ENCODE measurements at regions not wholly inside any gene's neighbourhood (a gene's known extent, or its start where the extent isn't known, plus 50 kb on each side); places are given as distances from the start of the nearest gene placed in this dataset.

DNA sequence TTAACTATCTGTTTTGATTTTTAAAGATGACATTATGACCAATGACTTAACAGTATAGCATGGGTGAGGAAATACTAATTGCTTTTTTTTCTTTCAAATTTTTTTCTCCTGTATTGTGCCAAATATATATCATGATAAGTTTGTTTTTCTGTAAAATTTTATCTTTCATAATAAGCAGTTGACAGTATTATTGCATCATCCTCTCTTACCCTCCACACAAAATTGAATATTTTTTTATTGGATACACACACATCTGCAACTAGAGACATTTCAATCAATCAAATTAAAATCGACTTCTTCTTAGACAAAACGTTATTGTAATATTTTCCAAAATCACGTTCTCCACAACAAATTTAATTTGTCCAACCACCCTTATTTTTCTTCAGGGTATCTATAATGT, 330.4 kb upstream of the BRINP3 start (continued):
- TF ChIP-seq, protein P1, sequence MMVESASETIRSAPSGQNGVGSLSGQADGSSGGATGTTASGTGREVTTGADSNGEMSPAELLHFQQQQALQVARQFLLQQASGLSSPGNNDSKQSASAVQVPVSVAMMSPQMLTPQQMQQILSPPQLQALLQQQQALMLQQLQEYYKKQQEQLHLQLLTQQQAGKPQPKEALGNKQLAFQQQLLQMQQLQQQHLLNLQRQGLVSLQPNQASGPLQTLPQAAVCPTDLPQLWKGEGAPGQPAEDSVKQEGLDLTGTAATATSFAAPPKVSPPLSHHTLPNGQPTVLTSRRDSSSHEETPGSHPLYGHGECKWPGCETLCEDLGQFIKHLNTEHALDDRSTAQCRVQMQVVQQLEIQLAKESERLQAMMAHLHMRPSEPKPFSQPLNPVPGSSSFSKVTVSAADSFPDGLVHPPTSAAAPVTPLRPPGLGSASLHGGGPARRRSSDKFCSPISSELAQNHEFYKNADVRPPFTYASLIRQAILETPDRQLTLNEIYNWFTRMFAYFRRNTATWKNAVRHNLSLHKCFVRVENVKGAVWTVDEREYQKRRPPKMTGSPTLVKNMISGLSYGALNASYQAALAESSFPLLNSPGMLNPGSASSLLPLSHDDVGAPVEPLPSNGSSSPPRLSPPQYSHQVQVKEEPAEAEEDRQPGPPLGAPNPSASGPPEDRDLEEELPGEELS (CRISPR knock-in tag; IDR thresholded peaks at IDR 0.05) = no peak
- TF ChIP-seq ESRRA (CRISPR knock-in tag; IDR thresholded peaks at IDR 0.05; ENCODE audit: borderline replicate concordance) (no peak), FOXJ3 (CRISPR knock-in tag; IDR thresholded peaks at IDR 0.05; ENCODE audit: borderline replicate concordance) (no peak), PRRX2 (CRISPR knock-in tag; IDR thresholded peaks at IDR 0.05) (no peak), ZNF232 (CRISPR knock-in tag; IDR thresholded peaks at IDR 0.05) (no peak), SMAD3 (CRISPR knock-in tag; IDR thresholded peaks at IDR 0.05; ENCODE audit: borderline replicate concordance) (no peak), ZMAT4 (CRISPR knock-in tag; IDR thresholded peaks at IDR 0.05) (no peak), ZNF317 (CRISPR knock-in tag; IDR thresholded peaks at IDR 0.05; ENCODE audit: borderline replicate concordance, low read depth) (no peak), ZNF396 (CRISPR knock-in tag; IDR thresholded peaks at IDR 0.05; ENCODE audit: borderline replicate concordance) (no peak), GTF2I (CRISPR knock-in tag; conservative IDR thresholded peaks at IDR 0.05) (no peak), SMAD4 (CRISPR knock-in tag; IDR thresholded peaks at IDR 0.05) (no peak), NFE2L1 (CRISPR knock-in tag; IDR thresholded peaks at IDR 0.05) (no peak)
- TF ChIP-seq, protein P2, sequence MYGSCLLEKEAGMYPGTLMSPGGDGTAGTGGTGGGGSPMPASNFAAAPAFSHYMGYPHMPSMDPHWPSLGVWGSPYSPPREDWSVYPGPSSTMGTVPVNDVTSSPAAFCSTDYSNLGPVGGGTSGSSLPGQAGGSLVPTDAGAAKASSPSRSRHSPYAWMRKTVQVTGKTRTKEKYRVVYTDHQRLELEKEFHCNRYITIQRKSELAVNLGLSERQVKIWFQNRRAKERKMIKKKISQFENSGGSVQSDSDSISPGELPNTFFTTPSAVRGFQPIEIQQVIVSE (CRISPR knock-in tag; IDR thresholded peaks at IDR 0.05; ENCODE audit: borderline replicate concordance) = no peak
- TF ChIP-seq, protein P3, sequence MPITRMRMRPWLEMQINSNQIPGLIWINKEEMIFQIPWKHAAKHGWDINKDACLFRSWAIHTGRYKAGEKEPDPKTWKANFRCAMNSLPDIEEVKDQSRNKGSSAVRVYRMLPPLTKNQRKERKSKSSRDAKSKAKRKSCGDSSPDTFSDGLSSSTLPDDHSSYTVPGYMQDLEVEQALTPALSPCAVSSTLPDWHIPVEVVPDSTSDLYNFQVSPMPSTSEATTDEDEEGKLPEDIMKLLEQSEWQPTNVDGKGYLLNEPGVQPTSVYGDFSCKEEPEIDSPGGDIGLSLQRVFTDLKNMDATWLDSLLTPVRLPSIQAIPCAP (CRISPR knock-in tag; IDR thresholded peaks at IDR 0.05) = no peak

DNA sequence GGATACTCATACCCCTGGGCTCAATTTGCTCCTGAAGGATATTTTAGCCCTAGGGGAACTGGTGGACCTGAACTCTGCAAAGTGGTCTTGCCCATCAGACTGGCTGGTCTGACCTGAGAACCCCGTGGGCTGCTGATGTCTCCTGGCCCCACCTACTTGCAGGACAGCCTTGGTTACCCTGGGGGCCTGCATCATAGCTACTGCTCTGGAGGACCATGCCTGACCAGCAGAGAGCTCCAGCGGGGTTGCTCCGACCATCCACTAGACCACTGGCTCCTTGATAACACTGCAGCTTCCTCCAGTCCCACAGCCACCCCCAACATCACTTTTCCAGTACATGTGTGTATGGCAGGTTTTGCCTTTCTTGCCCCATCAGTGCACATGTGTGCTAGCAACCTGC, 331.6 kb upstream of the BRINP3 start:
- no peak overlapping the region for H3K27ac Mint-ChIP-seq
- H3K27me3 Mint-ChIP-seq (ENCODE audit: low read depth) = no peaks in the 10 kb centered on the region
- no peaks in the 10 kb centered on the region for H3K4me1 Mint-ChIP-seq
- ChIA-PET POLR2A (no interaction called here), CTCF (no interaction called here)
- H3K9me3 Mint-ChIP-seq = no peaks in the 10 kb centered on the region
- no peaks in the 10 kb centered on the region for H3K36me3 Mint-ChIP-seq
- no peak for ATAC-seq
- H3K4me3 Mint-ChIP-seq = no peak overlapping the region
- DNase-seq (ENCODE audit: low spot score) = no peak
- TF ChIP-seq ZNF121 (CRISPR knock-in tag; IDR thresholded peaks at IDR 0.05) (no peak), ZNF671 (CRISPR knock-in tag; IDR thresholded peaks at IDR 0.05) (no peak)

- POLR2A ChIA-PET = no interaction called here
- Mint-ChIP-seq H3K27ac (no peak overlapping the region), H3K27me3 (ENCODE audit: low read depth) (no peaks in the 10 kb centered on the region), H3K4me3 (no peak overlapping the region), H3K36me3 (no peaks in the 10 kb centered on the region), H3K4me1 (no peaks in the 10 kb centered on the region), H3K9me3 (peaks cover 10% of the 10 kb centered on the region)
- CTCF ChIA-PET = no interaction called here
- ATAC-seq = no peak
- DNase-seq (ENCODE audit: low spot score) = no peak
- TF ChIP-seq CREB1 (CRISPR knock-in tag; IDR thresholded peaks at IDR 0.05) (no peak), ZNF423 (CRISPR knock-in tag; IDR thresholded peaks at IDR 0.05) (no peak), SP1 (CRISPR knock-in tag; conservative IDR thresholded peaks at IDR 0.05) (no peak), USF2 (CRISPR knock-in tag; IDR thresholded peaks at IDR 0.05) (no peak), ERG (CRISPR knock-in tag; IDR thresholded peaks at IDR 0.05) (no peak), ZNF512 (CRISPR knock-in tag; IDR thresholded peaks at IDR 0.05; ENCODE audit: borderline replicate concordance) (no peak), NFYB (CRISPR knock-in tag; conservative IDR thresholded peaks at IDR 0.05; ENCODE audit: low read depth) (no peak), MAX (CRISPR knock-in tag; IDR thresholded peaks at IDR 0.05) (no peak)
- TF ChIP-seq, protein P4, sequence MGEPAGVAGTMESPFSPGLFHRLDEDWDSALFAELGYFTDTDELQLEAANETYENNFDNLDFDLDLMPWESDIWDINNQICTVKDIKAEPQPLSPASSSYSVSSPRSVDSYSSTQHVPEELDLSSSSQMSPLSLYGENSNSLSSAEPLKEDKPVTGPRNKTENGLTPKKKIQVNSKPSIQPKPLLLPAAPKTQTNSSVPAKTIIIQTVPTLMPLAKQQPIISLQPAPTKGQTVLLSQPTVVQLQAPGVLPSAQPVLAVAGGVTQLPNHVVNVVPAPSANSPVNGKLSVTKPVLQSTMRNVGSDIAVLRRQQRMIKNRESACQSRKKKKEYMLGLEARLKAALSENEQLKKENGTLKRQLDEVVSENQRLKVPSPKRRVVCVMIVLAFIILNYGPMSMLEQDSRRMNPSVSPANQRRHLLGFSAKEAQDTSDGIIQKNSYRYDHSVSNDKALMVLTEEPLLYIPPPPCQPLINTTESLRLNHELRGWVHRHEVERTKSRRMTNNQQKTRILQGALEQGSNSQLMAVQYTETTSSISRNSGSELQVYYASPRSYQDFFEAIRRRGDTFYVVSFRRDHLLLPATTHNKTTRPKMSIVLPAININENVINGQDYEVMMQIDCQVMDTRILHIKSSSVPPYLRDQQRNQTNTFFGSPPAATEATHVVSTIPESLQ (CRISPR knock-in tag; IDR thresholded peaks at IDR 0.05) = no peak
- TF ChIP-seq, protein P5, sequence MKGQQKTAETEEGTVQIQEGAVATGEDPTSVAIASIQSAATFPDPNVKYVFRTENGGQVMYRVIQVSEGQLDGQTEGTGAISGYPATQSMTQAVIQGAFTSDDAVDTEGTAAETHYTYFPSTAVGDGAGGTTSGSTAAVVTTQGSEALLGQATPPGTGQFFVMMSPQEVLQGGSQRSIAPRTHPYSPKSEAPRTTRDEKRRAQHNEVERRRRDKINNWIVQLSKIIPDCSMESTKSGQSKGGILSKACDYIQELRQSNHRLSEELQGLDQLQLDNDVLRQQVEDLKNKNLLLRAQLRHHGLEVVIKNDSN (CRISPR knock-in tag; IDR thresholded peaks at IDR 0.05) = no peak
Observed at GRCh38 chr1:190812996-190813395, 335.3 kb upstream of the BRINP3 start.
